MG63 (cell line): ENCODE measurements at regions not wholly inside any gene's neighbourhood (a gene's known extent, or its start where the extent isn't known, plus 50 kb on each side); places are given as distances from the start of the nearest gene placed in this dataset.
A peak's percentile ranks its signal among the peaks of the same experiment; 100 is the strongest.
"Not testable (repeated sequence)": the region's sequence is repeated elsewhere in the genome, so short reads cannot be mapped to it uniquely, and the experiment has no call there.

Experiments
- DNase-seq: peaks from one replicate; pipeline ENCODE4 v3.0.0-alpha.2; 2020
- H3K27me3 ChIP-seq: fragments of 250-450 bp; sonication (Bioruptor Pico); 2 replicates; pipeline ENCODE4 v1.5.1; 2020; ENCODE audit warnings: mild to moderate bottlenecking, moderate library complexity
- H3K36me3 ChIP-seq: fragments of 250-450 bp; sonication (Bioruptor Pico); 2 replicates; pipeline ENCODE4 v1.5.1; 2020; ENCODE audit warnings: mild to moderate bottlenecking, moderate library complexity
- H3K4me3 ChIP-seq: fragments of 250-450 bp; sonication (Bioruptor Pico); 2 replicates; pipeline ENCODE4 v1.5.1; 2020; ENCODE audit warnings: mild to moderate bottlenecking, moderate library complexity
- H3K9me3 ChIP-seq: fragments of 250-450 bp; sonication (Bioruptor Pico); 2 replicates; pipeline ENCODE4 v1.5.1; 2020; ENCODE audit warnings: mild to moderate bottlenecking, moderate library complexity

GRCh38 chr10:90111671-90112070 lies 410.3 kb downstream of the KIF20B start:
- peak; percentile 18 for DNase-seq

GRCh38 chr10:90112681-90113080 lies 411.3 kb downstream of the KIF20B start:
- Histone ChIP-seq H3K9me3 (no peaks in the 10 kb centered on the region), H3K27me3 (no peaks in the 10 kb centered on the region), H3K4me3 (no peak overlapping the region), H3K36me3 (no peaks in the 10 kb centered on the region)
- peak; percentile 28 for DNase-seq

More at GRCh38 chr10:90111671-90112070, 410.3 kb downstream of the KIF20B start:
- H3K4me3 ChIP-seq = no peak overlapping the region
- H3K27me3 ChIP-seq = no peaks in the 10 kb centered on the region
- no peaks in the 10 kb centered on the region for H3K36me3 ChIP-seq
- no peaks in the 10 kb centered on the region for H3K9me3 ChIP-seq

- not testable (repeated sequence) for DNase-seq
Measured at GRCh38 chr10:90118567-90118966, 417.2 kb downstream of the KIF20B start.

GRCh38 chr10:90119631-90120280 lies 418.4 kb downstream of the KIF20B start:
- H3K27me3 ChIP-seq, H3K36me3 ChIP-seq, DNase-seq, H3K4me3 ChIP-seq, H3K9me3 ChIP-seq: not testable (repeated sequence)

More at GRCh38 chr10:90118567-90118966, 417.2 kb downstream of the KIF20B start:
- not testable (repeated sequence) for H3K9me3 ChIP-seq, H3K36me3 ChIP-seq, H3K27me3 ChIP-seq, H3K4me3 ChIP-seq

GRCh38 chr10:90125456-90126255 lies 424.3 kb downstream of the KIF20B start:
- Histone ChIP-seq H3K9me3 (no peaks in the 10 kb centered on the region), H3K4me3 (no peak overlapping the region), H3K36me3 (no peaks in the 10 kb centered on the region), H3K27me3 (no peaks in the 10 kb centered on the region)
- DNase-seq = no peak

GRCh38 chr10:90126256-90126595 lies 424.8 kb downstream of the KIF20B start:
- H3K36me3 ChIP-seq = no peaks in the 10 kb centered on the region
- H3K4me3 ChIP-seq = no peak overlapping the region
- H3K27me3 ChIP-seq = no peaks in the 10 kb centered on the region
- H3K9me3 ChIP-seq = no peaks in the 10 kb centered on the region
- DNase-seq = no peak

- Histone ChIP-seq H3K9me3 (peaks cover 7% of the 10 kb centered on the region; the same call in 1 of the 2 replicates), H3K27me3 (no peaks in the 10 kb centered on the region), H3K36me3 (no peaks in the 10 kb centered on the region), H3K4me3 (no peak overlapping the region)
- DNase-seq = no peak
Measured at GRCh38 chr10:90130321-90131086, 429.1 kb downstream of the KIF20B start.

- no peak overlapping the region for H3K4me3 ChIP-seq
- DNase-seq = no peak
- peaks cover 27% of the 10 kb centered on the region for H3K9me3 ChIP-seq
- H3K27me3 ChIP-seq = no peaks in the 10 kb centered on the region
- no peaks in the 10 kb centered on the region for H3K36me3 ChIP-seq
Measured at GRCh38 chr10:90133606-90134005, 432.2 kb downstream of the KIF20B start.

- Histone ChIP-seq H3K9me3 (peaks cover 29% of the 10 kb centered on the region), H3K36me3 (no peaks in the 10 kb centered on the region), H3K27me3 (no peaks in the 10 kb centered on the region), H3K4me3 (no peak overlapping the region)
- no peak for DNase-seq
Measured at GRCh38 chr10:90136731-90137316, 435.4 kb downstream of the KIF20B start.

- H3K36me3 ChIP-seq = no peaks in the 10 kb centered on the region
- peaks cover 29% of the 10 kb centered on the region for H3K9me3 ChIP-seq
- DNase-seq = no peak
- no peaks in the 10 kb centered on the region for H3K27me3 ChIP-seq
- no peak overlapping the region for H3K4me3 ChIP-seq
Measured at GRCh38 chr10:90138844-90139243, 437.5 kb downstream of the KIF20B start.

- H3K36me3 ChIP-seq = no peaks in the 10 kb centered on the region
- peaks cover 17% of the 10 kb centered on the region for H3K9me3 ChIP-seq
- no peak overlapping the region for H3K4me3 ChIP-seq
- DNase-seq = no peak
- H3K27me3 ChIP-seq = no peaks in the 10 kb centered on the region
Measured at GRCh38 chr10:90141791-90142190, 440.4 kb downstream of the KIF20B start.

GRCh38 chr10:90143937-90144336 lies 442.5 kb downstream of the KIF20B start:
- no peaks in the 10 kb centered on the region for H3K9me3 ChIP-seq
- no peak overlapping the region for H3K4me3 ChIP-seq
- DNase-seq = no peak
- no peaks in the 10 kb centered on the region for H3K36me3 ChIP-seq
- no peaks in the 10 kb centered on the region for H3K27me3 ChIP-seq

GRCh38 chr10:90148116-90148855 lies 446.9 kb downstream of the KIF20B start:
- no peak overlapping the region for H3K4me3 ChIP-seq
- H3K36me3 ChIP-seq = no peaks in the 10 kb centered on the region
- H3K9me3 ChIP-seq = no peaks in the 10 kb centered on the region
- no peak for DNase-seq
- no peaks in the 10 kb centered on the region for H3K27me3 ChIP-seq

GRCh38 chr10:90149563-90149962 lies 448.2 kb downstream of the KIF20B start:
- no peaks in the 10 kb centered on the region for H3K36me3 ChIP-seq
- H3K27me3 ChIP-seq = no peaks in the 10 kb centered on the region
- DNase-seq = no peak
- no peak overlapping the region for H3K4me3 ChIP-seq
- H3K9me3 ChIP-seq = no peaks in the 10 kb centered on the region

- Histone ChIP-seq H3K36me3 (no peaks in the 10 kb centered on the region), H3K27me3 (no peaks in the 10 kb centered on the region), H3K4me3 (no peak overlapping the region), H3K9me3 (no peaks in the 10 kb centered on the region)
- DNase-seq = no peak
Measured at GRCh38 chr10:90162271-90162853, 461.0 kb downstream of the KIF20B start.
